GM12892 (cell line): ENCODE measurements at regions not wholly inside any gene's neighbourhood (a gene's known extent, or its start where the extent isn't known, plus 50 kb on each side); places are given as distances from the start of the nearest gene placed in this dataset.
"Not testable (repeated sequence)": the region's sequence is repeated elsewhere in the genome, so short reads cannot be mapped to it uniquely, and the experiment has no call there.

Source experiments
- POLR2A ChIP-seq: IDR thresholded peaks from 2 replicates; pipeline ENCODE4 v1.6.1; 2011; ENCODE audit warnings: low read depth, low read length, control low read depth
- POLR2AphosphoS5 ChIP-seq: IDR thresholded peaks from 2 replicates; pipeline ENCODE4 v1.6.1; 2011; ENCODE audit warnings: low read depth, low read length, control low read depth

DNA sequence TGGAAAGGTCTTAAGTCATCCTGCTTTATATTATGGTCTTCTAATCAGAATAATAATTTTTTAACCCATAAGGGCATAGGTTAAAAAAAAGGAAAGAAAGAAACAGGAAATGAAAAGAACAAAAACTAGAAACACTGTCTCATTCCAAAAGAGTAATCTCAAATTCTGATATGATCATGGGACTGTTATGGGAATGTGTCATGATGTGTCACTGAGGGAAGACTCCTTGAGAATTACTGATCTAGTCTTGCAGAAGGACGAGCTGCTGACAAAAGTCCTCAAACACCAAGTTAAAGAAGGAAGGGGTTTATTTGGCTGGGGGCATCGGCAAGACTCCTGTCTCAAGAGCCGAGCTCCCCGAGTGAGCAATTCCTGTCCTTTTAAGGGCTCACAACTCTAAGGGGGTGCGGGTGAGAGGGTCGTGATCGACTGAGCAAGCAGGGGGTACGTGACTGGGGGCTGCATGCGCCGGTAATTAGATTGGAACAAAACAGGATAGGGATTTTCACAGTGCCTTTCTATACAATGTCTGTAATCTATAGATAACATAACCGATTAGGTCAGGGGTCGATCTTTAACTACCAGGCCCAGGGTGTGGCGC, 108.3 kb upstream of the FOXN2 start:
- TF ChIP-seq POLR2A, POLR2AphosphoS5: not testable (repeated sequence)
